CD4-positive, alpha-beta T cell treated with Interleukin-4 for 4 hours (primary cell): ENCODE measurements at regions not wholly inside any gene's neighbourhood (a gene's known extent, or its start where the extent isn't known, plus 50 kb on each side); places are given as distances from the start of the nearest gene placed in this dataset.

Experiments used
- DNase-seq: peaks from one replicate; pipeline ENCODE4 v3.0.0-alpha.2; 2020

- DNase-seq = no peak
Observed at GRCh38 chr5:152337484-152337883, 67.6 kb downstream of the NMUR2 start.

- no peak for DNase-seq
Observed at GRCh38 chr5:152335461-152335860, 69.6 kb downstream of the NMUR2 start.

- no peak for DNase-seq
Observed at GRCh38 chr5:152332716-152333460, 72.2 kb downstream of the NMUR2 start.

GRCh38 chr5:152331718-152332117 is 73.4 kb downstream of the NMUR2 start:
- DNase-seq = no peak

- DNase-seq = no peak
Observed at GRCh38 chr5:152331006-152331405, 74.1 kb downstream of the NMUR2 start.

GRCh38 chr5:152329761-152330283 is 75.3 kb downstream of the NMUR2 start:
- no peak for DNase-seq

GRCh38 chr5:152329207-152329606 is 75.9 kb downstream of the NMUR2 start:
- DNase-seq = no peak

- DNase-seq = no peak
Observed at GRCh38 chr5:152315942-152316341, 89.1 kb downstream of the NMUR2 start.

GRCh38 chr5:152314196-152314829 is 90.8 kb downstream of the NMUR2 start:
- no peak for DNase-seq

- no peak for DNase-seq
Observed at GRCh38 chr5:152309926-152310450, 95.1 kb downstream of the NMUR2 start.

GRCh38 chr5:152306386-152306785 is 98.7 kb downstream of the NMUR2 start:
- DNase-seq = no peak

- no peak for DNase-seq
Observed at GRCh38 chr5:152305525-152305924, 99.6 kb downstream of the NMUR2 start.

- DNase-seq = no peak
Observed at GRCh38 chr5:152303841-152304240, 101.2 kb downstream of the NMUR2 start.

- no peak for DNase-seq
Observed at GRCh38 chr5:152297866-152298265, 107.2 kb downstream of the NMUR2 start.

GRCh38 chr5:152293189-152293588 is 111.9 kb downstream of the NMUR2 start:
- DNase-seq = no peak

GRCh38 chr5:152290181-152290580 is 114.9 kb downstream of the NMUR2 start:
- DNase-seq = no peak

- no peak for DNase-seq
Observed at GRCh38 chr5:152288917-152289595, 116.0 kb downstream of the NMUR2 start.

GRCh38 chr5:152288499-152288898 is 116.6 kb downstream of the NMUR2 start:
- no peak for DNase-seq

- DNase-seq = no peak
Observed at GRCh38 chr5:152285764-152286163, 119.3 kb downstream of the NMUR2 start.

GRCh38 chr5:152282331-152282730 is 122.7 kb downstream of the NMUR2 start:
- no peak for DNase-seq

- no peak for DNase-seq
Observed at GRCh38 chr5:152277936-152278335, 127.1 kb downstream of the NMUR2 start.

- no peak for DNase-seq
Observed at GRCh38 chr5:152274224-152274623, 130.9 kb downstream of the NMUR2 start.

GRCh38 chr5:152271420-152271819 is 133.7 kb downstream of the NMUR2 start:
- DNase-seq = no peak

- DNase-seq = no peak
Observed at GRCh38 chr5:152270096-152270495, 135.0 kb downstream of the NMUR2 start.
